Fibroblast of skin of left biceps (primary cell): ENCODE measurements at regions not wholly inside any gene's neighbourhood (a gene's known extent, or its start where the extent isn't known, plus 50 kb on each side); places are given as distances from the start of the nearest gene placed in this dataset.
A peak's percentile ranks its signal among the peaks of the same experiment; 100 is the strongest.
"Not testable (repeated sequence)": the region's sequence is repeated elsewhere in the genome, so short reads cannot be mapped to it uniquely, and the experiment has no call there.

Source experiments
- DNase-seq, 2 experiments: peaks; one replicate each; pipeline ENCODE4 v3.0.0-alpha.2; 2013; ENCODE audit warnings: low read depth in 2 of 2

- no peak for DNase-seq
Measured at GRCh38 chr1:234960722-234961455, 167.7 kb downstream of the TOMM20 start.

- no peak for DNase-seq
Measured at GRCh38 chr1:234958706-234959657, 169.7 kb downstream of the TOMM20 start.

- DNase-seq = no peak
Measured at GRCh38 chr1:234958066-234958705, 170.5 kb downstream of the TOMM20 start.

GRCh38 chr1:234957330-234958065, 171.1 kb downstream of the TOMM20 start:
- peak in 1 of 2 experiments; percentile 52 for DNase-seq

GRCh38 chr1:234956821-234957329, 171.8 kb downstream of the TOMM20 start:
- no peak for DNase-seq

GRCh38 chr1:234955107-234955731, 173.4 kb downstream of the TOMM20 start:
- DNase-seq = no peak

GRCh38 chr1:234954613-234955012, 174.0 kb downstream of the TOMM20 start:
- DNase-seq = no peak

GRCh38 chr1:234953655-234954405, 174.8 kb downstream of the TOMM20 start:
- no peak for DNase-seq

- no peak for DNase-seq
Measured at GRCh38 chr1:234950598-234950997, 178.0 kb downstream of the TOMM20 start.

GRCh38 chr1:234949528-234949927, 179.1 kb downstream of the TOMM20 start:
- not testable (repeated sequence) for DNase-seq

- no peak for DNase-seq
Measured at GRCh38 chr1:234944439-234945344, 183.9 kb downstream of the TOMM20 start.

GRCh38 chr1:234943836-234944402, 184.7 kb downstream of the TOMM20 start:
- no peak for DNase-seq

GRCh38 chr1:234942879-234943506, 185.6 kb downstream of the TOMM20 start:
- no peak for DNase-seq

GRCh38 chr1:234942012-234942332, 186.7 kb downstream of the TOMM20 start:
- DNase-seq = no peak

GRCh38 chr1:234941321-234942011, 187.2 kb downstream of the TOMM20 start:
- DNase-seq = no peak

GRCh38 chr1:234940841-234941240, 187.8 kb downstream of the TOMM20 start:
- DNase-seq = no peak

- DNase-seq = no peak
Measured at GRCh38 chr1:234938924-234939323, 189.7 kb downstream of the TOMM20 start.

GRCh38 chr1:234938135-234938534, 190.5 kb downstream of the TOMM20 start:
- DNase-seq = no peak
